Neural cell (in vitro differentiated cells): ENCODE measurements at regions not wholly inside any gene's neighbourhood (a gene's known extent, or its start where the extent isn't known, plus 50 kb on each side); places are given as distances from the start of the nearest gene placed in this dataset.

Experiments
- H2AFZ ChIP-seq: fragments of 200-600, 300-800 bp; sonication (generic), shearing (Covaris generic); 2 replicates; pipeline ENCODE4 v1.6.0; 2014; ENCODE audit warnings: low read depth, mild to moderate bottlenecking, antibody characterized with exemption, low read length, moderate library complexity
- H3F3A ChIP-seq: fragments of 200-600 bp; shearing (Covaris generic); 2 replicates; pipeline ENCODE4 v1.6.1; 2016; ENCODE audit warnings: mild to moderate bottlenecking, moderate library complexity, mixed read lengths, antibody characterized with exemption, low read length; ENCODE audit not compliant: insufficient read depth, poor library complexity, severe bottlenecking
- H3K27ac ChIP-seq: fragments of 200-600, 300-800 bp; sonication (generic), shearing (Covaris generic); 2 replicates; pipeline ENCODE4 v1.5.1; 2014; ENCODE audit warnings: mild to moderate bottlenecking, low read length, moderate library complexity
- H3K27me3 ChIP-seq: fragments of 300-800, 200-600 bp; sonication (generic), shearing (Covaris generic); 2 replicates; pipeline ENCODE4 v1.6.0; 2014; ENCODE audit warnings: mild to moderate bottlenecking, low read depth, low read length, moderate library complexity; ENCODE audit not compliant: insufficient read depth
- H3K36me3 ChIP-seq: fragments of 300-800, 200-600 bp; sonication (generic), shearing (Covaris generic); 2 replicates; pipeline ENCODE4 v1.5.1; 2014; ENCODE audit warnings: mild to moderate bottlenecking, antibody characterized with exemption, low read length, moderate library complexity; ENCODE audit not compliant: insufficient read depth
- H3K4me2 ChIP-seq: fragments of 300-800, 200-600 bp; sonication (generic), shearing (Covaris generic); 2 replicates; pipeline ENCODE4 v1.6.0; 2014; ENCODE audit warnings: mild to moderate bottlenecking, low read length
- H3K4me3 ChIP-seq: fragments of 300-800, 200-600 bp; sonication (generic), shearing (Covaris generic); 2 replicates; pipeline ENCODE4 v1.5.1; 2014; ENCODE audit warnings: mild to moderate bottlenecking, low read length, moderate library complexity
- H3K79me2 ChIP-seq: fragments of 200-600 bp; shearing (Covaris generic); replicated peaks from 2 replicates; pipeline ENCODE4 v1.6.0; 2014; ENCODE audit warnings: mild to moderate bottlenecking, low read length, moderate library complexity; ENCODE audit not compliant: insufficient read depth
- H3K9ac ChIP-seq: fragments of 300-800, 200-600 bp; sonication (generic), shearing (Covaris generic); 2 replicates; pipeline ENCODE4 v1.6.1; 2016; ENCODE audit warnings: mild to moderate bottlenecking, low read length, mixed read lengths
- H3K9me2 ChIP-seq: fragments of 200-600 bp; shearing (Covaris generic); 2 replicates; pipeline ENCODE4 v1.6.1; 2016; ENCODE audit warnings: mild to moderate bottlenecking, low read length, mixed read lengths; ENCODE audit not compliant: insufficient read depth
- H3K9me3 ChIP-seq: fragments of 200-600, 300-800 bp; sonication (generic), shearing (Covaris generic); 2 replicates; pipeline ENCODE4 v1.6.1; 2016; ENCODE audit warnings: mild to moderate bottlenecking, mixed run types, low read length, moderate library complexity, mixed read lengths
- H4K20me1 ChIP-seq: fragments of 200-600 bp; shearing (Covaris generic); 2 replicates; pipeline ENCODE4 v1.6.1; 2016; ENCODE audit warnings: mild to moderate bottlenecking, mixed run types; ENCODE audit not compliant: insufficient read depth
- EP300 ChIP-seq: fragments of 450-650 bp; conservative IDR thresholded peaks from 2 replicates; pipeline ENCODE4 v1.6.1; 2014; ENCODE audit warnings: antibody characterized with exemption, mild to moderate bottlenecking, moderate library complexity; ENCODE audit not compliant: poor library complexity, severe bottlenecking
- EZH2 ChIP-seq: fragments of 200-600, 300-800 bp; shearing (Covaris generic), sonication (generic); IDR thresholded peaks from 2 replicates; pipeline ENCODE4 v1.6.1; 2014; ENCODE audit warnings: antibody characterized with exemption, low read length, borderline replicate concordance, mild to moderate bottlenecking; ENCODE audit not compliant: insufficient read depth, poor library complexity, severe bottlenecking
- MXI1 ChIP-seq: fragments of 450-650 bp; conservative IDR thresholded peaks from 2 replicates; pipeline ENCODE4 v1.6.1; 2014; ENCODE audit warnings: antibody characterized with exemption, mild to moderate bottlenecking; ENCODE audit not compliant: poor library complexity, severe bottlenecking
- POLR2AphosphoS5 ChIP-seq: IDR thresholded peaks from 2 replicates; pipeline ENCODE4 v1.6.1; 2012
- RAD21 ChIP-seq: fragments of 450-650 bp; conservative IDR thresholded peaks from 2 replicates; pipeline ENCODE4 v1.6.1; 2014; ENCODE audit warnings: antibody characterized with exemption, mild to moderate bottlenecking, moderate library complexity
- SMC3 ChIP-seq: fragments of 450-650 bp; conservative IDR thresholded peaks from 2 replicates; pipeline ENCODE4 v1.6.1; 2014; ENCODE audit warnings: antibody characterized with exemption, mild to moderate bottlenecking, moderate library complexity; ENCODE audit not compliant: poor library complexity
- TAF1 ChIP-seq: IDR thresholded peaks from 2 replicates; pipeline ENCODE4 v1.6.1; 2012; ENCODE audit warnings: low read depth
- TF ChIP-seq, protein P1 (sequence below): IDR thresholded peaks from 2 replicates; pipeline ENCODE4 v1.6.1; 2012; ENCODE audit warnings: borderline replicate concordance
- TF ChIP-seq, protein P2 (sequence below): fragments of 450-650 bp; IDR thresholded peaks from 2 replicates; pipeline ENCODE4 v1.5.1; 2014; ENCODE audit warnings: antibody characterized with exemption, mild to moderate bottlenecking, moderate library complexity; ENCODE audit not compliant: poor library complexity, severe bottlenecking

DNA sequence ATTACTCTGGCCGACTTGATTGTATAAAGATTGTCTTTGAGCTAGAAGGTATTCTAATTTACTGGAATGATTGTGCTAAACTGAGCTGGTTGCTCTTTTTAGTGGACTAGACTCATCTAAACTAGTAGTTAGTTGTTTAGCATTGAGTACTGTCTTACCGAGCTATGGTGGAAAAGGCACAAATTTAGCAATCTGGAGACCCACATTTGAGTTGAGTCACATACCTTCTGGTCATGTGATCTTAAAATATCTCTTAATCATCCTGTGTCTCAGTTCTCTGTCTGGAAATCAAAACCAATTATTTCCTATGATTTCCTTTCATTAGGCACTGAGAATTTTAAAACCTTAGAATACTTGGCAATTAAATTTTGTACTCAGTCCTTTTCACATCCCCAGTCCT, 349.5 kb downstream of the IRS2 start:
- no peaks in the 10 kb centered on the region for H3K9me2 ChIP-seq

DNA sequence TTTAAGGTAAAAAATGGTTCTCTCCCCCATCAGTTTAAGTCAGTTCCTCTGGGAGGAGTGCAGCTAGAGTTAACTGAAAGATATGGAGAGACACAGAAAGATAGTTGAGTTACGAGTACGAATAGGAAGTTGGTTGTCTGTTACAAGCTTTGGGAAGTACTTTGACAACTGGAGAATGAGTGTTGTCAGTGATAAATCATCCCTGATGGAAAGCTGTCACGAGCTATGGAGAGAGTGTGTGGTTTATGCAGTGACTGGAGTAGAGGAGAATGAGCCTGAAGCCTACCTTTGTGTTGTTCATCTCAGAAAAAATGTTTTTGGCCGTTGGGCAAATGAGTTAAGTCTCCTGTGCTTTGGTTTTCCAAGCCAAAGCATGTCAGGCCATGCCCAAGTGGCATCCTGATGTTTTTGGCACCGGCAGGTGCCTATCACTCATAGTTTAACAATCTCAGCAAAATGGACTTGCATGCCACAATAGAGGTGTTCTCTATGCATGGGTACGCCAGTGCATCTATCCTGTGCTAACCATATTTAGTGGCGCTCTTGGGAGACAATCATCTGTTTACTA, 350.2 kb downstream of the IRS2 start:
- no peaks in the 10 kb centered on the region for H3K27me3 ChIP-seq
- H3K27ac ChIP-seq, result no peak overlapping the region
- no peaks in the 10 kb centered on the region for H3K9me2 ChIP-seq
- no peaks in the 10 kb centered on the region for H3F3A ChIP-seq
- no peak overlapping the region for H3K9ac ChIP-seq
- no peak overlapping the region for H2AFZ ChIP-seq
- H3K4me3 ChIP-seq, result no peak overlapping the region
- no peaks in the 10 kb centered on the region for H3K9me3 ChIP-seq
- H4K20me1 ChIP-seq, result no peaks in the 10 kb centered on the region
- TF ChIP-seq POLR2AphosphoS5 (peak; percentile 63), EZH2 (no peak), EP300 (peak; percentile 71), RAD21 (no peak), TAF1 (no peak)
- TF ChIP-seq, protein P1, sequence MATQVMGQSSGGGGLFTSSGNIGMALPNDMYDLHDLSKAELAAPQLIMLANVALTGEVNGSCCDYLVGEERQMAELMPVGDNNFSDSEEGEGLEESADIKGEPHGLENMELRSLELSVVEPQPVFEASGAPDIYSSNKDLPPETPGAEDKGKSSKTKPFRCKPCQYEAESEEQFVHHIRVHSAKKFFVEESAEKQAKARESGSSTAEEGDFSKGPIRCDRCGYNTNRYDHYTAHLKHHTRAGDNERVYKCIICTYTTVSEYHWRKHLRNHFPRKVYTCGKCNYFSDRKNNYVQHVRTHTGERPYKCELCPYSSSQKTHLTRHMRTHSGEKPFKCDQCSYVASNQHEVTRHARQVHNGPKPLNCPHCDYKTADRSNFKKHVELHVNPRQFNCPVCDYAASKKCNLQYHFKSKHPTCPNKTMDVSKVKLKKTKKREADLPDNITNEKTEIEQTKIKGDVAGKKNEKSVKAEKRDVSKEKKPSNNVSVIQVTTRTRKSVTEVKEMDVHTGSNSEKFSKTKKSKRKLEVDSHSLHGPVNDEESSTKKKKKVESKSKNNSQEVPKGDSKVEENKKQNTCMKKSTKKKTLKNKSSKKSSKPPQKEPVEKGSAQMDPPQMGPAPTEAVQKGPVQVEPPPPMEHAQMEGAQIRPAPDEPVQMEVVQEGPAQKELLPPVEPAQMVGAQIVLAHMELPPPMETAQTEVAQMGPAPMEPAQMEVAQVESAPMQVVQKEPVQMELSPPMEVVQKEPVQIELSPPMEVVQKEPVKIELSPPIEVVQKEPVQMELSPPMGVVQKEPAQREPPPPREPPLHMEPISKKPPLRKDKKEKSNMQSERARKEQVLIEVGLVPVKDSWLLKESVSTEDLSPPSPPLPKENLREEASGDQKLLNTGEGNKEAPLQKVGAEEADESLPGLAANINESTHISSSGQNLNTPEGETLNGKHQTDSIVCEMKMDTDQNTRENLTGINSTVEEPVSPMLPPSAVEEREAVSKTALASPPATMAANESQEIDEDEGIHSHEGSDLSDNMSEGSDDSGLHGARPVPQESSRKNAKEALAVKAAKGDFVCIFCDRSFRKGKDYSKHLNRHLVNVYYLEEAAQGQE, result peak; percentile 27
- no peaks in the 10 kb centered on the region for H3K79me2 ChIP-seq
- no peak overlapping the region for H3K4me2 ChIP-seq
- H3K36me3 ChIP-seq, result no peaks in the 10 kb centered on the region

More for the DNA sequence above, 349.5 kb downstream of the IRS2 start:
- Histone ChIP-seq H4K20me1 (no peaks in the 10 kb centered on the region), H3K27me3 (no peaks in the 10 kb centered on the region), H3K9me3 (no peaks in the 10 kb centered on the region), H3K9ac (no peak overlapping the region), H3K4me2 (no peak overlapping the region), H3K27ac (no peak overlapping the region), H3K36me3 (no peaks in the 10 kb centered on the region), H3K79me2 (no peaks in the 10 kb centered on the region), H3K4me3 (no peak overlapping the region), H3F3A (no peaks in the 10 kb centered on the region), H2AFZ (no peak overlapping the region)
- TF ChIP-seq SMC3, result no peak
- TF ChIP-seq MXI1, result no peak
- TF ChIP-seq TAF1, result no peak
- TF ChIP-seq, protein P1, result no peak
- no peak for TF ChIP-seq RAD21
- no peak for TF ChIP-seq EP300
- TF ChIP-seq EZH2, result no peak
- no peak for TF ChIP-seq POLR2AphosphoS5
- TF ChIP-seq, protein P2, sequence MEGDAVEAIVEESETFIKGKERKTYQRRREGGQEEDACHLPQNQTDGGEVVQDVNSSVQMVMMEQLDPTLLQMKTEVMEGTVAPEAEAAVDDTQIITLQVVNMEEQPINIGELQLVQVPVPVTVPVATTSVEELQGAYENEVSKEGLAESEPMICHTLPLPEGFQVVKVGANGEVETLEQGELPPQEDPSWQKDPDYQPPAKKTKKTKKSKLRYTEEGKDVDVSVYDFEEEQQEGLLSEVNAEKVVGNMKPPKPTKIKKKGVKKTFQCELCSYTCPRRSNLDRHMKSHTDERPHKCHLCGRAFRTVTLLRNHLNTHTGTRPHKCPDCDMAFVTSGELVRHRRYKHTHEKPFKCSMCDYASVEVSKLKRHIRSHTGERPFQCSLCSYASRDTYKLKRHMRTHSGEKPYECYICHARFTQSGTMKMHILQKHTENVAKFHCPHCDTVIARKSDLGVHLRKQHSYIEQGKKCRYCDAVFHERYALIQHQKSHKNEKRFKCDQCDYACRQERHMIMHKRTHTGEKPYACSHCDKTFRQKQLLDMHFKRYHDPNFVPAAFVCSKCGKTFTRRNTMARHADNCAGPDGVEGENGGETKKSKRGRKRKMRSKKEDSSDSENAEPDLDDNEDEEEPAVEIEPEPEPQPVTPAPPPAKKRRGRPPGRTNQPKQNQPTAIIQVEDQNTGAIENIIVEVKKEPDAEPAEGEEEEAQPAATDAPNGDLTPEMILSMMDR, result no peak
